GM23248 (cell line): ENCODE measurements at regions not wholly inside any gene's neighbourhood (a gene's known extent, or its start where the extent isn't known, plus 50 kb on each side); places are given as distances from the start of the nearest gene placed in this dataset.

Experiments
- DNase-seq: peaks from one replicate; pipeline ENCODE4 v3.0.0-alpha.2; 2015
- H2AFZ ChIP-seq: fragments of 200-600 bp; sonication (generic); 2 replicates; pipeline ENCODE4 v1.6.1; 2016; ENCODE audit warnings: antibody characterized with exemption
- H3F3A ChIP-seq: fragments of 200-600 bp; sonication (generic); 2 replicates; pipeline ENCODE4 v1.6.1; 2016; ENCODE audit warnings: mild to moderate bottlenecking, antibody characterized with exemption, mixed run types; ENCODE audit not compliant: insufficient read depth
- H3K27ac ChIP-seq: fragments of 200-600 bp; sonication (generic); 2 replicates; pipeline ENCODE4 v1.5.1; 2016; ENCODE audit warnings: mild to moderate bottlenecking
- H3K27me3 ChIP-seq: fragments of 200-600 bp; sonication (generic); replicated peaks from 2 replicates; pipeline ENCODE4 v1.6.1; 2016; ENCODE audit warnings: mild to moderate bottlenecking; ENCODE audit not compliant: insufficient read depth
- H3K36me3 ChIP-seq: fragments of 200-600 bp; sonication (generic); 2 replicates; pipeline ENCODE4 v1.6.1; 2016; ENCODE audit warnings: low read depth, mild to moderate bottlenecking
- H3K4me1 ChIP-seq: fragments of 200-600 bp; sonication (generic); 2 replicates; pipeline ENCODE4 v1.6.1; 2016; ENCODE audit warnings: mild to moderate bottlenecking; ENCODE audit not compliant: insufficient read depth
- H3K4me2 ChIP-seq: fragments of 200-600 bp; sonication (generic); one replicate; pipeline ENCODE4 v1.6.1; 2016; ENCODE audit warnings: mild to moderate bottlenecking; ENCODE audit not compliant: unreplicated experiment
- H3K4me3 ChIP-seq: fragments of 200-600 bp; sonication (generic); 2 replicates; pipeline ENCODE4 v1.5.1; 2016; ENCODE audit warnings: mild to moderate bottlenecking
- H3K79me2 ChIP-seq: fragments of 200-600 bp; sonication (generic); 2 replicates; pipeline ENCODE4 v1.6.1; 2016; ENCODE audit warnings: mild to moderate bottlenecking; ENCODE audit not compliant: insufficient read depth
- H3K9ac ChIP-seq: fragments of 200-600 bp; sonication (generic); 2 replicates; pipeline ENCODE4 v1.6.1; 2016; ENCODE audit warnings: mild to moderate bottlenecking
- H3K9me2 ChIP-seq: fragments of 200-600 bp; sonication (generic); 2 replicates; pipeline ENCODE4 v1.6.1; 2016; ENCODE audit warnings: mixed run types, mild to moderate bottlenecking, moderate library complexity; ENCODE audit not compliant: insufficient read depth
- H3K9me3 ChIP-seq: fragments of 200-600 bp; sonication (generic); one replicate; pipeline ENCODE4 v1.6.1; 2017; ENCODE audit warnings: low read depth
- H4K20me1 ChIP-seq: fragments of 200-600 bp; sonication (generic); 2 replicates; pipeline ENCODE4 v1.6.0; 2016; ENCODE audit not compliant: insufficient read depth
- EZH2 ChIP-seq: fragments of 200-600 bp; sonication (generic); IDR thresholded peaks from 2 replicates; pipeline ENCODE4 v1.6.1; 2018; ENCODE audit warnings: antibody characterized with exemption, mild to moderate bottlenecking; ENCODE audit not compliant: insufficient read depth, poor library complexity, severe bottlenecking
- EZH2phosphoT487 ChIP-seq: fragments of 200-600 bp; sonication (generic); IDR thresholded peaks from 2 replicates; pipeline ENCODE4 v1.6.1; 2018; ENCODE audit warnings: antibody characterized with exemption, moderate library complexity, mild to moderate bottlenecking, low read depth; ENCODE audit not compliant: insufficient read depth
- WGBS, 2 experiments: methylation state at CpG; one replicate each; pipeline ENCODE4 v1.1.6; 2015 to 2017; ENCODE audit warnings: low lambda C conversion rate in 2 of 2, low coverage in 1 of 2; ENCODE audit errors: missing lambda C conversion rate in 2 of 2; 5-methylcytosine and 5-hydroxymethylcytosine counted together
- in situ Hi-C: fragments of 300-500 bp; cut with MboI; formaldehyde crosslinking; loops from 2 replicates; pipeline ENCODE4 v1.15.0; 2020

DNA sequence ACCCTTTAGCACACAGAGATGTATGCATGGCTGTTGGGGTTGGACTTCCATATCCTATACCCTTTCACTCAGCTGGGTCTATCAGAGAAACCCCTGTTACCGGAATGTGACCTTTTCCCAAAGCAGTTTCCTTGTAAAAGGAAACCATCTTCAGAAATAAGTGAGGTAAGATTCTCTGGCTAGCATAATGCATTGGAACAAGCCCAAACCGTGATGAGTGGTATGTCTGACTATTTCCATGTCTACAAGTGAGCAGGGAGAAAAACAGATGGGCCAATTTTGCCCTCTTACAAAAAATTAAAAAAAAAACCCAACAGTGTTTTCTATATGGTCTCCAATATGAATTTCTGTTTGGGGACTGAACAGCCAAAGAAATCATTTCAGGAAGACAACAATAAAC, 283.9 kb downstream of the SMARCA1 start:
- Histone ChIP-seq H3K9me2 (no peaks in the 10 kb centered on the region), H3K36me3 (no peaks in the 10 kb centered on the region), H3K79me2 (no peaks in the 10 kb centered on the region), H3K9me3 (no peaks in the 10 kb centered on the region), H3K27ac (no peak overlapping the region), H2AFZ (no peak overlapping the region), H3K4me1 (no peaks in the 10 kb centered on the region), H3K4me2 (no peak overlapping the region), H4K20me1 (no peaks in the 10 kb centered on the region), H3F3A (no peaks in the 10 kb centered on the region), H3K9ac (no peak overlapping the region), H3K27me3 (no peaks in the 10 kb centered on the region), H3K4me3 (no peak overlapping the region)
- TF ChIP-seq EZH2, result no peak
- no peak for TF ChIP-seq EZH2phosphoT487
- peak; percentile 19 for DNase-seq
- in situ Hi-C loops, result no loop called here
- WGBS, 2 experiments, result 20 to 21% methylated on average over 2 of the region's 2 CpGs

GRCh38 chrX:129238011-129238410, 285.3 kb downstream of the SMARCA1 start:
- Histone ChIP-seq H3K4me3 (no peak overlapping the region), H3K9me2 (no peaks in the 10 kb centered on the region), H2AFZ (no peak overlapping the region), H3F3A (no peaks in the 10 kb centered on the region), H3K27me3 (no peaks in the 10 kb centered on the region), H3K79me2 (no peaks in the 10 kb centered on the region), H3K27ac (no peak overlapping the region), H4K20me1 (no peaks in the 10 kb centered on the region), H3K4me2 (no peak overlapping the region), H3K9me3 (no peaks in the 10 kb centered on the region), H3K9ac (no peak overlapping the region), H3K4me1 (no peaks in the 10 kb centered on the region), H3K36me3 (no peaks in the 10 kb centered on the region)
- WGBS, 2 experiments, result 14 to 19% methylated on average over 3 of the region's 3 CpGs
- in situ Hi-C loops, result no loop called here
- TF ChIP-seq EZH2phosphoT487, result no peak
- TF ChIP-seq EZH2, result no peak
- no peak for DNase-seq

GRCh38 chrX:129235903-129236302, 287.4 kb downstream of the SMARCA1 start:
- Histone ChIP-seq H3K9ac (no peak overlapping the region), H3K79me2 (no peaks in the 10 kb centered on the region), H3K9me2 (no peaks in the 10 kb centered on the region), H3K36me3 (no peaks in the 10 kb centered on the region), H3K27ac (no peak overlapping the region), H4K20me1 (no peaks in the 10 kb centered on the region), H3F3A (no peaks in the 10 kb centered on the region), H3K4me2 (no peak overlapping the region), H3K27me3 (no peaks in the 10 kb centered on the region), H3K9me3 (no peaks in the 10 kb centered on the region), H3K4me3 (no peak overlapping the region), H3K4me1 (no peaks in the 10 kb centered on the region), H2AFZ (no peak overlapping the region)
- 10 to 12% methylated on average over 1 of the region's 1 CpG for WGBS, 2 experiments
- in situ Hi-C loops, result no loop called here
- TF ChIP-seq EZH2, result no peak
- TF ChIP-seq EZH2phosphoT487, result no peak
- DNase-seq, result no peak

- no peak overlapping the region for H3K9ac ChIP-seq
- H3F3A ChIP-seq, result no peaks in the 10 kb centered on the region
- H3K9me2 ChIP-seq, result no peaks in the 10 kb centered on the region
- H3K4me3 ChIP-seq, result no peak overlapping the region
- H2AFZ ChIP-seq, result no peak overlapping the region
- no peaks in the 10 kb centered on the region for H3K9me3 ChIP-seq
- in situ Hi-C loops, result no loop called here
- no peaks in the 10 kb centered on the region for H3K36me3 ChIP-seq
- no peak overlapping the region for H3K27ac ChIP-seq
- WGBS, 2 experiments, result 7 to 8% methylated on average over 1 of the region's 1 CpG
- H3K27me3 ChIP-seq, result no peaks in the 10 kb centered on the region
- TF ChIP-seq EZH2 (no peak), EZH2phosphoT487 (no peak)
- no peak overlapping the region for H3K4me2 ChIP-seq
- H3K79me2 ChIP-seq, result no peaks in the 10 kb centered on the region
- H3K4me1 ChIP-seq, result no peaks in the 10 kb centered on the region
- no peaks in the 10 kb centered on the region for H4K20me1 ChIP-seq
- DNase-seq, result no peak
These were observed 289.5 kb downstream of the SMARCA1 start for GRCh38 chrX:129233786-129234185.
